ENCODE measurements at regions not wholly inside any gene's neighbourhood (a gene's known extent, or its start where the extent isn't known, plus 50 kb on each side); places are given as distances from the start of the nearest gene placed in this dataset.

- DNase-seq (ENCODE audit: low read depth) = no peak
- TF ChIP-seq CTCF (IDR thresholded peaks at IDR 0.05; ENCODE audit: control insufficient read depth, extremely low read depth, insufficient read depth) = no peak
- H3K4me3 ChIP-seq (ENCODE audit: low read depth, low read length) = no peak overlapping the region
Observed at GRCh38 chr15:69583626-69584025, 131.0 kb downstream of the RPLP1 start.

DNA sequence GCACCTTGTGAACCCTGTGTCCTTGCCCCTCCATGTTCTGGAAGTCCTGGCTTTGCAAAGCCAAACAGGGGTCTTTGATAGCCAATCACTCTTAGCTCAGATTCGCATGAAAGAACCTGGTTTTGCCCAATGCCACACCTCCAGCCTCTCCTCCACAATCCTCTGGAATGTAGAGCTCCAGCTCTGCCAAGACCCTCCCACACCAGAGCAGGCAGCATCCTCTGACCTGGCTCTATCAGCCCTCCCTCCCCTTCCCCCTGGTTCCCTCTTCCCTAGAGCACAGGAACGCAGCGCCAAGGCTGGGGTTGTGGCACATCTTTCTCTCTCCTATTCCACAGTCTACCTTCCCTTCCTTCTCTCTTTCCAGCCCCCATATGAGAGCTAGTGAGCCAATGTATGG lies 133.3 kb downstream of the RPLP1 start:
- no peak for DNase-seq (ENCODE audit: low read depth)
- no peak for TF ChIP-seq CTCF (IDR thresholded peaks at IDR 0.05; ENCODE audit: control insufficient read depth, extremely low read depth, insufficient read depth)
- H3K4me3 ChIP-seq (ENCODE audit: low read depth, low read length) = no peak overlapping the region

DNA sequence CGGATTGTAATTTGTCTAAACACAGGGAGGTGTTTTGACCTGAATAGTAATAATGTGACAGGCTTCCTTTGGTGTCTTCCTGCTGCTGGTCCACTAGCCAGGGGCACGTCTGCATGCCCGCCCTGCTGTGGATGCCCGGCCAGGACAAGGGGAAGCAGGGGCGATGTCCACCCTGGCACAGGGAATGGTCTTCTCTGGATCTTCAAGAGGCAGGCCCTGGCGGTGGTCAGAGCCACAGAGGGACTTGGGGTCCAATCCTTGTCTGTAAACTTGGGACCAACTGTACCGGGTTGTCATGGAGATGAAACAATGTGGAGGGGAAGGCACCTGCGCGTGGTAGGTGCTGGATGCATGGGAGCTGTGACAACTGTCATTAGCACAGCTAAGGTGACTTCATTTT lies 134.1 kb downstream of the RPLP1 start:
- no peak overlapping the region for H3K4me3 ChIP-seq (ENCODE audit: low read depth, low read length)
- no peak for DNase-seq (ENCODE audit: low read depth)
- no peak for TF ChIP-seq CTCF (IDR thresholded peaks at IDR 0.05; ENCODE audit: control insufficient read depth, extremely low read depth, insufficient read depth)

- no peak for DNase-seq (ENCODE audit: low read depth)
- H3K4me3 ChIP-seq (ENCODE audit: low read depth, low read length) = no peak overlapping the region
- no peak for TF ChIP-seq CTCF (IDR thresholded peaks at IDR 0.05; ENCODE audit: control insufficient read depth, extremely low read depth, insufficient read depth)
Observed at GRCh38 chr15:69587723-69588426, 135.3 kb downstream of the RPLP1 start.

DNA sequence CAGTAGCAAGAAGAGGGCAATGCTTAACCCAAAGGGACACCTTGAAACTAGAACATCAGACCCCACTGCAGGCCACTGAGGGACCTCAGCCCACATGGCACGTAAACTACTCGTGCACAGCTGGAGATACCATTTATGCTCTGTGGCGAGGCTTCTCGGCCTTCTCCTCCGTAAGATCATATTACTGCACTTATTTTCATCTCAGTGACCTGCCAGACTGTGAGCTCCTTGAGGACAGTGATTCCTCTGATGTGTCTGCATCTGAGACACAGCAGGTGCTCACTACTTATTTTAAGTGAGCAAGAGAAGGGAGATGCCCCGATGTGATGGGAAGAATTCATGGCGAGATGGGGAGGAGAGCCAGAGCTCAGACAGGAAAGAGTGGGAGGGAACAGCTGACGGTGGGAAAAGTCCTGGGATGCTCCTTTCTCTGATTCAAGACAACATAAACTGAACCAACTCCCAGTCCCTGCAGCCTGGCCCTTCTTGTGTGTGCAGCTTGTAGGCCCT lies 137.6 kb downstream of the RPLP1 start:
- no peak for TF ChIP-seq CTCF (IDR thresholded peaks at IDR 0.05; ENCODE audit: control insufficient read depth, extremely low read depth, insufficient read depth)
- no peak overlapping the region for H3K4me3 ChIP-seq (ENCODE audit: low read depth, low read length)
- no peak for DNase-seq (ENCODE audit: low read depth)

DNA sequence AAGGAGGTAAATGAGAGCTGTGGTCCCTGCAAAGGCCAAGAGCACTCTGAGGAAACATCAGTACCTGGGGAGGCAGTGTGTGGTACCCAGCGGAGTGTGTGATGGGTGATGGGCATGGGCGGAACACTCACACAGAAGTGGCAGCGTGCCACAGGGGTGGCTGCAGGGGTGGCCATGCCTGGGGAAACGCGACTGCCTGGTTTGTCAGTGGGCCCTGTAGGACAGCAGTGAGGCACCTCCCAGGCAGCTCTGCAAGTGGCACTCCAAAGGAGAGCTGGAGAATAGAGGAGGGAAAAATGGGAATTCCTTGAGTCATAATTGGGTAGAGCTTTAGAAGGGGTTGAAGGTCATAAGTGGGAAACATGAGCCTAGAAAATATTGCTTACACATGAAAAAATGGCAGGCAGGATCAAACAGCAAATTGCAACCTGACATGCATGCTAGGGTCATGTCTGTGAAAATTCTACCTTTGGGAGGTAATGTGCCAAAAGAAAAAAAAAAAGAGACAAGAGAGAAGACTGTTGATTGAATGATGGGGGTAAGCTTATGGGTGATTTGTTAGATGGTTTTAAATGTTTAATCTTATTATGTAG lies 138.4 kb downstream of the RPLP1 start:
- no peak for TF ChIP-seq CTCF (IDR thresholded peaks at IDR 0.05; ENCODE audit: control insufficient read depth, extremely low read depth, insufficient read depth)
- H3K4me3 ChIP-seq (ENCODE audit: low read depth, low read length) = no peak overlapping the region
- DNase-seq (ENCODE audit: low read depth) = no peak
